Esophagus muscularis mucosa (tissue), 4 donors: ENCODE measurements at regions not wholly inside any gene's neighbourhood (a gene's known extent, or its start where the extent isn't known, plus 50 kb on each side); places are given as distances from the start of the nearest gene placed in this dataset.

Experiments
- EP300 ChIP-seq: sonication (generic); formaldehyde crosslinking; IDR thresholded peaks from one replicate; pipeline ENCODE4 v1.6.1; 2017; ENCODE audit warnings: antibody characterized with exemption
- POLR2A ChIP-seq: fragments of 450-650 bp; IDR thresholded peaks from one replicate; pipeline ENCODE4 v1.6.1; 2017; ENCODE audit warnings: antibody characterized with exemption, moderate library complexity, mild to moderate bottlenecking, low read depth
- TF ChIP-seq, protein P1 (sequence below), 3 experiments: fragments of 200-600 bp in 2 of 3; fragments of 450-650 bp in 1 of 3; sonication (generic) in 2 of 3; IDR thresholded peaks; one replicate each; pipeline ENCODE4 v1.5.1; 2017 to 2019; ENCODE audit warnings: antibody characterized with exemption in 3 of 3, mild to moderate bottlenecking in 2 of 3, moderate library complexity in 1 of 3

DNA sequence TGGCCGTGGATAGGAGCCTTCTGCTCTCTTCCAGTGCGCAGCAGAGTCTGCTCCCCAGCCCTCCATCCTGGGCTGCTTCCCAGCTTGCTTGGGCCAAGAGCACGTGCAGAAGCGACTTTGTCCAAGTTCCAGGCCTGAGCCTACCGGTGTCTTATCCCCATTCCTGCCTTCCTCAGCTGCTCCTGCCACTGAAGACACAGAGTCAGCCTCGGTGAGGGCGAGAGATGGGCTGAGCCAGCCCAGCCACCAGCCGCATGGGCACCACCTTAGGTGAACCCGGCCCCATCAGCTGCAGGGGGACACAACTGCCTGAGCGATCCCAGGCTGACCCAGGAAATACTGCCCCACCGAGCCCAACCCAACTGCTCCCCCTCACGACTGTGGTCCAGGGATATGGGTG is 847.8 kb downstream of the TBC1D22A start:
- no peak for TF ChIP-seq POLR2A
- no peak for TF ChIP-seq EP300
- TF ChIP-seq, protein P1, sequence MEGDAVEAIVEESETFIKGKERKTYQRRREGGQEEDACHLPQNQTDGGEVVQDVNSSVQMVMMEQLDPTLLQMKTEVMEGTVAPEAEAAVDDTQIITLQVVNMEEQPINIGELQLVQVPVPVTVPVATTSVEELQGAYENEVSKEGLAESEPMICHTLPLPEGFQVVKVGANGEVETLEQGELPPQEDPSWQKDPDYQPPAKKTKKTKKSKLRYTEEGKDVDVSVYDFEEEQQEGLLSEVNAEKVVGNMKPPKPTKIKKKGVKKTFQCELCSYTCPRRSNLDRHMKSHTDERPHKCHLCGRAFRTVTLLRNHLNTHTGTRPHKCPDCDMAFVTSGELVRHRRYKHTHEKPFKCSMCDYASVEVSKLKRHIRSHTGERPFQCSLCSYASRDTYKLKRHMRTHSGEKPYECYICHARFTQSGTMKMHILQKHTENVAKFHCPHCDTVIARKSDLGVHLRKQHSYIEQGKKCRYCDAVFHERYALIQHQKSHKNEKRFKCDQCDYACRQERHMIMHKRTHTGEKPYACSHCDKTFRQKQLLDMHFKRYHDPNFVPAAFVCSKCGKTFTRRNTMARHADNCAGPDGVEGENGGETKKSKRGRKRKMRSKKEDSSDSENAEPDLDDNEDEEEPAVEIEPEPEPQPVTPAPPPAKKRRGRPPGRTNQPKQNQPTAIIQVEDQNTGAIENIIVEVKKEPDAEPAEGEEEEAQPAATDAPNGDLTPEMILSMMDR (IDR thresholded peaks at IDR 0.05), result no peak
